Neural cell (in vitro differentiated cells): ENCODE measurements at regions not wholly inside any gene's neighbourhood (a gene's known extent, or its start where the extent isn't known, plus 50 kb on each side); places are given as distances from the start of the nearest gene placed in this dataset.

Source experiments
- H2AFZ ChIP-seq: fragments of 200-600, 300-800 bp; sonication (generic), shearing (Covaris generic); 2 replicates; pipeline ENCODE4 v1.6.0; 2014; ENCODE audit warnings: low read depth, mild to moderate bottlenecking, antibody characterized with exemption, low read length, moderate library complexity
- H3F3A ChIP-seq: fragments of 200-600 bp; shearing (Covaris generic); 2 replicates; pipeline ENCODE4 v1.6.1; 2016; ENCODE audit warnings: mild to moderate bottlenecking, moderate library complexity, mixed read lengths, antibody characterized with exemption, low read length; ENCODE audit not compliant: insufficient read depth, poor library complexity, severe bottlenecking
- H3K27ac ChIP-seq: fragments of 200-600, 300-800 bp; sonication (generic), shearing (Covaris generic); 2 replicates; pipeline ENCODE4 v1.5.1; 2014; ENCODE audit warnings: mild to moderate bottlenecking, low read length, moderate library complexity
- H3K27me3 ChIP-seq: fragments of 300-800, 200-600 bp; sonication (generic), shearing (Covaris generic); 2 replicates; pipeline ENCODE4 v1.6.0; 2014; ENCODE audit warnings: mild to moderate bottlenecking, low read depth, low read length, moderate library complexity; ENCODE audit not compliant: insufficient read depth
- H3K36me3 ChIP-seq: fragments of 300-800, 200-600 bp; sonication (generic), shearing (Covaris generic); 2 replicates; pipeline ENCODE4 v1.5.1; 2014; ENCODE audit warnings: mild to moderate bottlenecking, antibody characterized with exemption, low read length, moderate library complexity; ENCODE audit not compliant: insufficient read depth
- H3K4me2 ChIP-seq: fragments of 300-800, 200-600 bp; sonication (generic), shearing (Covaris generic); 2 replicates; pipeline ENCODE4 v1.6.0; 2014; ENCODE audit warnings: mild to moderate bottlenecking, low read length
- H3K4me3 ChIP-seq: fragments of 300-800, 200-600 bp; sonication (generic), shearing (Covaris generic); 2 replicates; pipeline ENCODE4 v1.5.1; 2014; ENCODE audit warnings: mild to moderate bottlenecking, low read length, moderate library complexity
- H3K79me2 ChIP-seq: fragments of 200-600 bp; shearing (Covaris generic); replicated peaks from 2 replicates; pipeline ENCODE4 v1.6.0; 2014; ENCODE audit warnings: mild to moderate bottlenecking, low read length, moderate library complexity; ENCODE audit not compliant: insufficient read depth
- H3K9ac ChIP-seq: fragments of 300-800, 200-600 bp; sonication (generic), shearing (Covaris generic); 2 replicates; pipeline ENCODE4 v1.6.1; 2016; ENCODE audit warnings: mild to moderate bottlenecking, low read length, mixed read lengths
- H3K9me2 ChIP-seq: fragments of 200-600 bp; shearing (Covaris generic); 2 replicates; pipeline ENCODE4 v1.6.1; 2016; ENCODE audit warnings: mild to moderate bottlenecking, low read length, mixed read lengths; ENCODE audit not compliant: insufficient read depth
- H3K9me3 ChIP-seq: fragments of 200-600, 300-800 bp; sonication (generic), shearing (Covaris generic); 2 replicates; pipeline ENCODE4 v1.6.1; 2016; ENCODE audit warnings: mild to moderate bottlenecking, mixed run types, low read length, moderate library complexity, mixed read lengths
- H4K20me1 ChIP-seq: fragments of 200-600 bp; shearing (Covaris generic); 2 replicates; pipeline ENCODE4 v1.6.1; 2016; ENCODE audit warnings: mild to moderate bottlenecking, mixed run types; ENCODE audit not compliant: insufficient read depth
- CTCF ChIP-seq: fragments of 450-650 bp; IDR thresholded peaks from 2 replicates; pipeline ENCODE4 v1.5.1; 2014; ENCODE audit warnings: antibody characterized with exemption, mild to moderate bottlenecking, moderate library complexity; ENCODE audit not compliant: poor library complexity, severe bottlenecking
- EP300 ChIP-seq: fragments of 450-650 bp; conservative IDR thresholded peaks from 2 replicates; pipeline ENCODE4 v1.6.1; 2014; ENCODE audit warnings: antibody characterized with exemption, mild to moderate bottlenecking, moderate library complexity; ENCODE audit not compliant: poor library complexity, severe bottlenecking
- EZH2 ChIP-seq: fragments of 200-600, 300-800 bp; shearing (Covaris generic), sonication (generic); IDR thresholded peaks from 2 replicates; pipeline ENCODE4 v1.6.1; 2014; ENCODE audit warnings: antibody characterized with exemption, low read length, borderline replicate concordance, mild to moderate bottlenecking; ENCODE audit not compliant: insufficient read depth, poor library complexity, severe bottlenecking
- MXI1 ChIP-seq: fragments of 450-650 bp; conservative IDR thresholded peaks from 2 replicates; pipeline ENCODE4 v1.6.1; 2014; ENCODE audit warnings: antibody characterized with exemption, mild to moderate bottlenecking; ENCODE audit not compliant: poor library complexity, severe bottlenecking
- POLR2AphosphoS5 ChIP-seq: IDR thresholded peaks from 2 replicates; pipeline ENCODE4 v1.6.1; 2012
- RAD21 ChIP-seq: fragments of 450-650 bp; conservative IDR thresholded peaks from 2 replicates; pipeline ENCODE4 v1.6.1; 2014; ENCODE audit warnings: antibody characterized with exemption, mild to moderate bottlenecking, moderate library complexity
- REST ChIP-seq: IDR thresholded peaks from 2 replicates; pipeline ENCODE4 v1.6.1; 2012; ENCODE audit warnings: borderline replicate concordance
- SMC3 ChIP-seq: fragments of 450-650 bp; conservative IDR thresholded peaks from 2 replicates; pipeline ENCODE4 v1.6.1; 2014; ENCODE audit warnings: antibody characterized with exemption, mild to moderate bottlenecking, moderate library complexity; ENCODE audit not compliant: poor library complexity
- TAF1 ChIP-seq: IDR thresholded peaks from 2 replicates; pipeline ENCODE4 v1.6.1; 2012; ENCODE audit warnings: low read depth

GRCh38 chr16:17520561-17520960 lies 49.8 kb upstream of the XYLT1 start:
- no peaks in the 10 kb centered on the region for H3K79me2 ChIP-seq
- no peaks in the 10 kb centered on the region for H3K9me3 ChIP-seq
- H3K4me2 ChIP-seq = no peak overlapping the region
- H3K27me3 ChIP-seq = no peaks in the 10 kb centered on the region
- H3K4me3 ChIP-seq = no peak overlapping the region
- TF ChIP-seq CTCF (no peak), MXI1 (no peak), EP300 (no peak), TAF1 (no peak), REST (no peak), SMC3 (no peak), EZH2 (no peak), POLR2AphosphoS5 (no peak), RAD21 (no peak)
- no peaks in the 10 kb centered on the region for H3K9me2 ChIP-seq
- H2AFZ ChIP-seq = no peak overlapping the region
- H4K20me1 ChIP-seq = no peaks in the 10 kb centered on the region
- no peaks in the 10 kb centered on the region for H3F3A ChIP-seq
- no peaks in the 10 kb centered on the region for H3K36me3 ChIP-seq
- no peak overlapping the region for H3K27ac ChIP-seq
- H3K9ac ChIP-seq = no peak overlapping the region
